Adipocyte (in vitro differentiated cells): ENCODE measurements at regions not wholly inside any gene's neighbourhood (a gene's known extent, or its start where the extent isn't known, plus 50 kb on each side); places are given as distances from the start of the nearest gene placed in this dataset.
"Not testable (repeated sequence)": the region's sequence is repeated elsewhere in the genome, so short reads cannot be mapped to it uniquely, and the experiment has no call there.

Source experiments
- DNase-seq: peaks from one replicate; pipeline ENCODE4 v3.0.0-alpha.2; 2015; ENCODE audit warnings: low read depth
- H3K27me3 ChIP-seq: replicated peaks from 2 replicates; pipeline ENCODE4 v1.7.0; 2013; ENCODE audit warnings: mild to moderate bottlenecking, low read length, moderate library complexity; ENCODE audit not compliant: control insufficient read depth, insufficient read depth
- H3K36me3 ChIP-seq: 2 replicates; pipeline ENCODE4 v1.7.0; 2013; ENCODE audit warnings: low read length, mild to moderate bottlenecking, moderate library complexity; ENCODE audit not compliant: control insufficient read depth, insufficient read depth, severe bottlenecking
- H3K4me1 ChIP-seq: 2 replicates; pipeline ENCODE4 v1.7.0; 2013; ENCODE audit warnings: mild to moderate bottlenecking, low read length, moderate library complexity; ENCODE audit not compliant: control insufficient read depth, insufficient read depth
- H3K4me3 ChIP-seq: 2 replicates; pipeline ENCODE4 v1.7.0; 2013; ENCODE audit warnings: mild to moderate bottlenecking, low read length, moderate library complexity
- H3K9ac ChIP-seq: 2 replicates; pipeline ENCODE4 v1.7.0; 2013; ENCODE audit warnings: mild to moderate bottlenecking, low read length, moderate library complexity
- H3K9me3 ChIP-seq: 2 replicates; pipeline ENCODE4 v1.7.0; 2013; ENCODE audit warnings: mild to moderate bottlenecking, low read length, moderate library complexity; ENCODE audit not compliant: control insufficient read depth

DNA sequence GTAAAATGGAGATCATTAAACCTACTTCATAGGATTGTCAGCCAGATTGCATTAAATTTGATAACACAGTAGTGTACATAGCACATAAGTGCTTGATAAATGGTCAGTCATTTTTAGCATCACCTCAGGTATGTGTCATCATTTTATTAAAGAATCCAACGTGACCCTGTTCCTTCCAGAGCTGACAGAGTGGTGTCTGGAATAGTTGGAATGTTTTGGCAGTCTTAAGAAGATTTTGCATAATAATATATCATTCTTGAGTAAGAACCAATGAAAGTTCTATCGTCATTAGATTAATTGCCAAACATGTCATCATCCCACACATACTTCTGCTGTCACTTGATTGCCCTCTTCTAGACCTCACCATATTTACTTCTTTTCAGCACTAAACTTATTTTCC lies 451.4 kb upstream of the POM121L12 start:
- no peaks in the 10 kb centered on the region for H3K27me3 ChIP-seq
- H3K9ac ChIP-seq = no peak overlapping the region
- H3K36me3 ChIP-seq = no peaks in the 10 kb centered on the region
- H3K9me3 ChIP-seq = no peaks in the 10 kb centered on the region
- H3K4me1 ChIP-seq = no peaks in the 10 kb centered on the region
- DNase-seq = no peak
- no peak overlapping the region for H3K4me3 ChIP-seq

DNA sequence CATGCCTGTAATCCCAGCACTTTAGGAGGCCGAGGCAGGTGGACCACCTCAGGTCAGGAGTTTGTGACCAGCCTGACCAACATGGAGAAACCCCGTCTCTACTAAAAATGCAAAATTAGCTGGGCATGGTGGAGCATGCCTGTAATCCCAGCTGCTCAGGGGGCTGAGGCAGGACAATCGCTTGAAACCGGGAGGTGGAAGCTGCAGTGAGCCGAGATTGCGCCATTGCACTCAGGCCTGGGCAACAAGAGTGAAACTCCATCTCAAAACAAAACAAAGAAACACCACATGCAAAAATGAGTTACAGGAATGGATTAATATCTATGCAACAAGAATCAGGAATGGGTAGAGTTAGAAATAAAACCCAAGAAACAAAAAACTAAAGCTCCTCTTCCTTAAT lies 462.3 kb upstream of the POM121L12 start:
- H3K4me3 ChIP-seq, H3K27me3 ChIP-seq, H3K4me1 ChIP-seq, DNase-seq, H3K9me3 ChIP-seq, H3K9ac ChIP-seq, H3K36me3 ChIP-seq: not testable (repeated sequence)

DNA sequence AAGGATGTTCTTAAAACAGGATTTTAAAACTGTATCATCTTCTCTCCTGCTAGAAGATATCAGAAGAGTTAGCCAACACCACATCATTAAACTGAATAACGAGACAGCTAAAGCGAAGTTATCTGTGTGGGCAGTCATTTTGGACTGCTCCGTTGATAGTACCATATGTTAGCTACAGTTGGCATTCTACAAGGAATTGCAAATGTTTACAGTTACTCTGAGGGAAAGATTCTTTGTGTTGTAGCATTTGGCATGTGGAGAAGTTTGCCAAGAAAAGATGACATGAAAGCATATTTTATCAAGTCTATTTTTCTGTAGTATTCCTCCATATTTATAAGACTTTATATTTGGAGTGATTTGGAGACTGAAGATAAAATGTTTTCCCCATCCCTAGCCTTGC lies 464.4 kb upstream of the POM121L12 start:
- H3K4me3 ChIP-seq = no peak overlapping the region
- no peaks in the 10 kb centered on the region for H3K9me3 ChIP-seq
- no peak overlapping the region for H3K9ac ChIP-seq
- no peaks in the 10 kb centered on the region for H3K36me3 ChIP-seq
- H3K27me3 ChIP-seq = no peaks in the 10 kb centered on the region
- H3K4me1 ChIP-seq = no peaks in the 10 kb centered on the region
- DNase-seq = no peak

DNA sequence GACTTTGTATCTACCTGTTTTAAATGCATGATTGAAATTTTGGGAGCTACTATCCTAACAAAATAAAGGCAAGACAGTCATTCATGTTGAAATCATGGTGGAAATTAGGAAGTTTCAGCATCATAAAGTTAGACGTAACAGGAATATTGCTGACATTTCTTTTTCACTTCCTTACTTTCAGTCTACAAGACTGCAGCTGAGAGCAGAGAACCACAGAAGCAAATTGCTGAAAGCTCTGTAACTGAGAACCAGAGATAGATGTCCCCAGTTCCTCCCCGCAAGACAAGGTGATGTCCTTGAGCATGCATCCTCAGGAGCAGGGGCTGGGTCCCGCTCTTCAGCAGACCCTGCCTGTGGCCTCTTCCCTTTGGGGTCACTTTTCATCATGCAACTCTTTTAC lies 466.3 kb upstream of the POM121L12 start:
- Histone ChIP-seq H3K4me3 (no peak overlapping the region), H3K4me1 (no peaks in the 10 kb centered on the region), H3K9me3 (no peaks in the 10 kb centered on the region), H3K36me3 (no peaks in the 10 kb centered on the region), H3K9ac (no peak overlapping the region), H3K27me3 (no peaks in the 10 kb centered on the region)
- DNase-seq = no peak

DNA sequence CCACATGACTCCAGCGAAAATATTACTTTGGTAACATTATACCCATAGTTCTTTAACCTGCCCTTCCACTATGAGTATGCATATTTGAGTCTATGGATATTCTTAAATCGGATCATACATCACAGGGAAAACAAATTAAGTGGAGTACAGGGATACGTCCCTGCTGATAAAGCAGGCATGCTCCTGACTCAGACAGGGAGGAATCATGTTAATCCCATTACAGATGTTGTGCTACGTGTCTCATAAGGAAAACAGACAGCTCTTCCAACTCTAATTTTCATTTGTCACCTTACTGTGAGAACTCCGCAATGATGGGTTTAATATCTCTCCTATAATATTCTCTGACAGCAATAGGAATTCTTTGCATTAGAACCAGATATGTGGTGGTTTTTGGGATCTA lies 469.5 kb upstream of the POM121L12 start:
- Histone ChIP-seq H3K36me3 (no peaks in the 10 kb centered on the region), H3K9ac (no peak overlapping the region), H3K27me3 (no peaks in the 10 kb centered on the region), H3K4me3 (no peak overlapping the region), H3K9me3 (no peaks in the 10 kb centered on the region), H3K4me1 (no peaks in the 10 kb centered on the region)
- DNase-seq = no peak

DNA sequence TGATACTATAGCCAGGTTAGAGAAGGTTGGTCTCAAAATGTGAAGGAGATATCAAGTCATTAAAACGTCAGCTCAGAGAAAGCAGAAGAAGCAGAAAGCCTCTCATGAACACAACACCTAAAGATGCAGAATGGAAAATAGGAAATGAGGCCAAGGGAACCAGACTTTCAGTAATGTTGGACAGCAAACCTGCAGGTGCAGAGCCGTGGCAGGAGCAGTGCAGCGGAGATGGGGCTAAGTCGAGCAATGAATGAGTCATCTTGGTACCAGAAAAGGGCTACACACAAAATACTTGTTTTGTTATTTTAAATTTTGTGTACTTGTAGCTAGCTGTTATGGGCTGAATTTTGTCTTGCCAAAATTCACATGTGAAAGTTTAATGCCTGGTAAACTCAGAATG lies 479.6 kb upstream of the POM121L12 start:
- Histone ChIP-seq H3K36me3 (no peaks in the 10 kb centered on the region), H3K9me3 (no peaks in the 10 kb centered on the region), H3K9ac (no peak overlapping the region), H3K4me1 (no peaks in the 10 kb centered on the region), H3K4me3 (no peak overlapping the region), H3K27me3 (no peaks in the 10 kb centered on the region)
- DNase-seq = no peak

DNA sequence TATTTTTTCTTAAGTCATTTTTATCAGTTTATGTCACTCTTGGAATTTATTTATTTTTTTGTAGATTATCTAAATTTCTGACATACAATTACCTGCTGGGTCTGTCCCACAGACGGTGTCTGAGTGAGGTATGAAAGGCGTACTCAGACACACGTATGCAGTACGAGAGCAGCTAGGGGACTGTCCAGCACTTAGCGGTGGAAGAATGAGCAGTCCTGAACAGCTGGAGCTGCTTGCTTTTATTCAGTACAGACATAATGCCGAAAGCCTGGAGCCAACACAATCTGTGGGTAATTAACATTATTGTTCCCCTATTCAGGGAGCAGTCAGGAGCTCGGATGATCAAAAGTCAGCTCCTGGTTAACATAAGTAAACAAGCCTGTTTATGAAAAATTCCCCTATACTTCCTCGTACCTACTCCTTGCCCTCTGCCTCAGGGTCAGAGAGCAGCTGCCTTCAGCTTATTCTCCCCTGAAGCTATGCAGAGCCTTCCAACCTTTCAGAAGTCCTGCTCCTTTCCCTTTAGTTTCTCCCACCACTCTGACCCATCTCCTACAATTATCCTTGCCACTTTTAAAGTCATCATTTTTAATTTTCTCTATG lies 488.0 kb upstream of the POM121L12 start:
- H3K4me1 ChIP-seq = no peaks in the 10 kb centered on the region
- no peaks in the 10 kb centered on the region for H3K36me3 ChIP-seq
- H3K27me3 ChIP-seq = no peaks in the 10 kb centered on the region
- H3K9me3 ChIP-seq = no peaks in the 10 kb centered on the region
- H3K9ac ChIP-seq = no peak overlapping the region
- no peak overlapping the region for H3K4me3 ChIP-seq
- DNase-seq = no peak

DNA sequence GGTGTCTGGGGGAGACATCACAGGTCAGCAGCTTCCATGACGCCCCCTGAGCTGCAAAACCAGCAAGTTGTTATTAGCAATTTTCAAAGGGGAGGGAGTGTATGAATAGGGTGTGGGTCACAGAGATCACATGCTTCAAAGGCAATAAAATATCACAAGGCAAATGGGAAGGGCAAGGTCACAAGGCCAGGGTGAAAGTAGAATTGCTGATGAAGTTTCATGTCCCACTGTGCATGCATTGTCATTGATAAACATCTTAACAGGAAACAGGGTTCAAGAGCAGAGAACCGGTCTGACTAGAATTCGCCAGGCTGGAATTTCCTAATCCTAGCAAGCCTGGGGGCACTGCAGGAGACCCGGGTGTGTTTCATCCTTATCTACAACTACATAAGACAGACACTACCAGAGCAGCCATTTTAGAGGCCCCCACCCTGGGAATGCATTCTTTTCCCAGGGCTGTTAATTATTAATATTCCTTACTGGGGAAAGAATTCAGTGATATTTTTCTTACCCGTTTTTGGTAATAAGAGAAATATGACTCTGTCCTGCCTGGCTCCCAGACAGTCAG lies 494.2 kb upstream of the POM121L12 start:
- not testable (repeated sequence) for H3K36me3 ChIP-seq, H3K9ac ChIP-seq, H3K27me3 ChIP-seq, H3K4me3 ChIP-seq, H3K4me1 ChIP-seq, H3K9me3 ChIP-seq, DNase-seq

DNA sequence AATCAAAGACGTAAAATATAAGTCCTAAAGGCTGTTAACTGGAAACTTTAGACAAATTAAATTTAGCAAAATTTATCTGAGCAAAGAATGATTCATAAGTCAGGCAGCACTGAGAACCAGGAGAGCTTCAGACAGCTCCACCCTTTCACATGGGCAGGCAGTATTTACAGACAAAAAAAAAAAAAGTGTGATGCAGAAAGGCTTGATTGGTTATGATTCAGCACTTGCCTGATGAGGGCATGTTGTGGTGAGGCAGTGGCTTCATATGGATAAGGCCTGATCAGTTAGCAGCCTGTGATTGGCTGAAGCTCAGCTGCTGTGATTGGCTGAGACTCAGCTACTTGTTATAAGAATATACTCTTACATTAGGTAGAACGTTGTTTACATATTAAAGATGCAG lies 495.4 kb upstream of the POM121L12 start:
- no peak for DNase-seq

DNA sequence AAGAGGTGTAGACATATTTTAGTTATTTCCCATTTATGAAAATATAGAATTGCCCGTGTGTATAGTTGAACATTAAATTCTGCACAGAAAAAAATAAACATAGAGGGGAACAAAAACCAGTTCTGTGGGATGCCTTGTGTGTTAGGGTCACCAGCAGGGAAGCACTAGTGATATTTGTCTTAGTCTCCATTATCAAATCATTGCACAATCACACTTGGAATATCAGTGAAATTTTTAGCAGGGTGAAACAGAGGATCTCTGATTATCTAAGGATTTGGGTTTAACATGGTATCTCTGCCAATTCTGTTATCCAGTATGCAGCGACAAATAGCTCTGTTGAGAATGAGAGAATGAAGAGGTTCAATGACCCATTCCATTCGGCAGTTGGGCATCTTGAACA lies 496.0 kb upstream of the POM121L12 start:
- no peak for DNase-seq
- Histone ChIP-seq H3K36me3 (no peaks in the 10 kb centered on the region), H3K4me1 (no peaks in the 10 kb centered on the region), H3K4me3 (no peak overlapping the region), H3K27me3 (no peaks in the 10 kb centered on the region), H3K9ac (no peak overlapping the region), H3K9me3 (no peaks in the 10 kb centered on the region)

More for the DNA sequence above, 495.4 kb upstream of the POM121L12 start:
- Histone ChIP-seq H3K9ac (no peak overlapping the region), H3K4me1 (no peaks in the 10 kb centered on the region), H3K4me3 (no peak overlapping the region), H3K36me3 (no peaks in the 10 kb centered on the region), H3K27me3 (no peaks in the 10 kb centered on the region), H3K9me3 (no peaks in the 10 kb centered on the region)

DNA sequence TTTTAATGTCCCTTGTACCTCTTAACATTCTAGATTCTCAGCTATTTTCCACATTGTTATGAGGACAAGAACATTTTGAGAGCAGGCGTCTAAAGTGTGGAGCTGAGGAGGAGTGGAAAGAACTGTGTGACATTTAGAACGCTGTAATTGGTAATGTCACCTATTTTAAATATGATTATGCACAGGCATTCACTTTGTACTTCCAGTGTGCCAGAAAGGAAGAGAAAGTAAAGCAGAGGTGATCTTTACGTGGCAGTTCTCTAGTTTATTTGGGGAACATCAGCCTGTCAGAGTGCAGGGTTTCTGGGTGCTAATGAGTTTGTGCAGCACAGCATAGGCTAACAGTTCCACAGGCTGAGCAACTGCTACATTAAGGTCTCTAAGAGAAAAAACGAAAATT lies 498.4 kb upstream of the POM121L12 start:
- Histone ChIP-seq H3K9ac (no peak overlapping the region), H3K36me3 (no peaks in the 10 kb centered on the region), H3K27me3 (no peaks in the 10 kb centered on the region), H3K4me3 (no peak overlapping the region), H3K4me1 (no peaks in the 10 kb centered on the region), H3K9me3 (peaks cover 6% of the 10 kb centered on the region)
- DNase-seq = no peak

DNA sequence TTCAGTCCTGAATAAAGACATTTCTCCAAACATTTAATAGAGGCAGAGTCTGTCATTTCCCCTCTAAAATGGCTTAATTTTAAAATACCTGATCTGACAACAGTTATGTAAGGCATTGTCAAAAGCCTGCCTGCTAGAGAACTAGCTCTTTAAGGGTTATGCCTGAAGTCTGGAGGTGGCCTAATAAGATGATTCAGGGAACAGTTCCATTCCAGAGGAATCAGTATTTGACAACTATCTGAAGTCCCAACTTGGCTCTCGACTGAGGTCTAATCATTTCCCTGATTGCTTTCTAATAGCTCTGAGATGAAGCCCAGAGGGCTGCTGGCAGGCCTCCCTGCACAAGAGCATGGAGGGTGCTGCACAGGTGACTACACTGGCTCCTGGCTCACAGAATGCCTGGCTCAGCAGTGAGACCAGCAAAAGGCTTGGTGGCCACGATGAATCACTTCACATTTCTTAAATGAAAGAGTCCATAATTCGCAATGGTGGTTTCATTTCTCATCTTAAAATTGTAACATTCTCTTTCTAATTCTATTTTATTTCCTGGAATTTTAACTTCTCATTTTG lies 509.6 kb upstream of the POM121L12 start:
- no peaks in the 10 kb centered on the region for H3K4me1 ChIP-seq
- H3K9me3 ChIP-seq = no peaks in the 10 kb centered on the region
- no peak overlapping the region for H3K9ac ChIP-seq
- H3K36me3 ChIP-seq = no peaks in the 10 kb centered on the region
- H3K27me3 ChIP-seq = no peaks in the 10 kb centered on the region
- no peak overlapping the region for H3K4me3 ChIP-seq
- DNase-seq = no peak
